RWPE2 (cell line): ENCODE measurements at regions not wholly inside any gene's neighbourhood (a gene's known extent, or its start where the extent isn't known, plus 50 kb on each side); places are given as distances from the start of the nearest gene placed in this dataset.

Experiments used
- ATAC-seq: fragments of 200-7000 bp; cut with Tn5 transposase; 3 replicates; pipeline ENCODE4 v1.9.1; 2021; ENCODE audit warnings: low read depth
- DNase-seq: peaks from one replicate; pipeline ENCODE4 v3.0.0-alpha.2; 2020; ENCODE audit warnings: low spot score
- H3K27ac ChIP-seq: fragments of 450-650 bp; 2 replicates; pipeline ENCODE4 v1.5.1; 2017; ENCODE audit warnings: mild to moderate bottlenecking; ENCODE audit not compliant: poor library complexity, severe bottlenecking
- H3K27me3 ChIP-seq: fragments of 250-450 bp; sonication (Bioruptor Pico); 2 replicates; pipeline ENCODE4 v1.5.1; 2021; ENCODE audit warnings: mild to moderate bottlenecking, moderate library complexity; ENCODE audit not compliant: insufficient read depth, poor library complexity, severe bottlenecking
- H3K36me3 ChIP-seq: fragments of 250-450 bp; sonication (Bioruptor Pico); 2 replicates; pipeline ENCODE4 v1.5.1; 2020; ENCODE audit warnings: low read depth, mild to moderate bottlenecking, moderate library complexity
- H3K4me1 ChIP-seq: fragments of 250-450 bp; sonication (Bioruptor Pico); 2 replicates; pipeline ENCODE4 v1.5.1; 2021; ENCODE audit warnings: mild to moderate bottlenecking, moderate library complexity; ENCODE audit not compliant: insufficient read depth, poor library complexity, severe bottlenecking
- H3K4me3 ChIP-seq: fragments of 250-450 bp; sonication (Bioruptor Pico); 2 replicates; pipeline ENCODE4 v1.5.1; 2021; ENCODE audit warnings: mild to moderate bottlenecking, moderate library complexity; ENCODE audit not compliant: severe bottlenecking
- H3K9me3 ChIP-seq: fragments of 250-450 bp; sonication (Bioruptor Pico); 2 replicates; pipeline ENCODE4 v1.5.1; 2021; ENCODE audit warnings: mild to moderate bottlenecking, moderate library complexity; ENCODE audit not compliant: severe bottlenecking
- TF ChIP-seq, protein P1 (sequence below): fragments of 450-650 bp; IDR thresholded peaks from one replicate; pipeline ENCODE4 v1.5.1; 2017; ENCODE audit warnings: mild to moderate bottlenecking, moderate library complexity; ENCODE audit not compliant: poor library complexity, severe bottlenecking

DNA sequence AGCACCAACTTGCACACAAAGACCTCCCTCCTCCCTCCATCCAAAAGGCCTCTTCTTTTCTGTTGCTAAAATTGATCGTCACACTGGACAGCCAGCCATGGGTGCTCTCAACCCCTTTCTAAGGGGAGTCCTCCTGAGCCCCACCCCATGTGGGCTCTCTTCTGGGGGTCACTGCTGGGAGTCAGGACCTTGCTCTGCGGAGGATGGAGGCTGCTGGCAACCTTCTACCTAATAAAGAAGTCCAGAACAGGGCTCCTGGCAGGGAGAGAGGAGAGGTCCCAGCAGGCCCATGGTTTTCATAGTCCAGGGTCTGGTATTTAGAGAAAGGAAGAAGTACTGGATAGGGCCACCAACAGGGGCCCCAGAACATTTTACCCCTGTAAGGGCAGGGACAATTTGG is 67.6 kb upstream of the OTOS start:
- no peak for ATAC-seq
- H3K4me1 ChIP-seq: peaks cover 5% of the 10 kb centered on the region

DNA sequence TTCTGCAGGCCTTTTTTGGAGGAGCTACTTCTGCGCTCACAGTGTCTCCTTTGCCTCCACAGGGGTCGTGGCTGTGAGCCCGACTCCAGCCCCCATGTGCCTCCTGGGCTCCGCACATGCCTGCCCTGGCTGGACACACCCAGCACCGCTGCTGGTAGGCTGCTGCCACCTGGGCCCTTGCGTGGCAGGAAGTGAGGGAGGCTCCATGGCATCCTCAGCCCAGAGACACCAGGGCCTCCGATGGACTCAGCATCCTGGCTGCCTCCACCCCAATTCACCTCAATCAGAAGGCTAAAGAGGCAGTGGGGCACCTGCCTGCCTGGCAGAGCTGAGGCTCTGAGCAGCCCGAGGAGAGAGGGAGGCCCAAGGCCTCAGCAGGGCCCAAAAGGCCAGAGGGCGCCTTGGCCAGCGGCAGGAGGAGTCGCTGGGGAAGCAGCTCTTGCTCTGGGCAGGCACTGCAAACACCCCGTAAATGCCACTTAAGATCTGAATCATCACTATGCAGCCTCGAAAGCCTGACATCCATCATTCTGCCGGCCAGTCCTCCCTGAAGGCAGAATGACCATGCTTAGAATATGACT is 68.3 kb upstream of the OTOS start:
- Histone ChIP-seq H3K27ac (no peak overlapping the region), H3K4me3 (no peak overlapping the region)
- no peak for ATAC-seq

More for the DNA sequence above, 67.6 kb upstream of the OTOS start:
- Histone ChIP-seq H3K4me3 (no peak overlapping the region), H3K36me3 (no peaks in the 10 kb centered on the region), H3K9me3 (peaks cover 3% of the 10 kb centered on the region), H3K27ac (no peak overlapping the region), H3K27me3 (peaks cover 9% of the 10 kb centered on the region)
- DNase-seq: no peak
- TF ChIP-seq, protein P1, sequence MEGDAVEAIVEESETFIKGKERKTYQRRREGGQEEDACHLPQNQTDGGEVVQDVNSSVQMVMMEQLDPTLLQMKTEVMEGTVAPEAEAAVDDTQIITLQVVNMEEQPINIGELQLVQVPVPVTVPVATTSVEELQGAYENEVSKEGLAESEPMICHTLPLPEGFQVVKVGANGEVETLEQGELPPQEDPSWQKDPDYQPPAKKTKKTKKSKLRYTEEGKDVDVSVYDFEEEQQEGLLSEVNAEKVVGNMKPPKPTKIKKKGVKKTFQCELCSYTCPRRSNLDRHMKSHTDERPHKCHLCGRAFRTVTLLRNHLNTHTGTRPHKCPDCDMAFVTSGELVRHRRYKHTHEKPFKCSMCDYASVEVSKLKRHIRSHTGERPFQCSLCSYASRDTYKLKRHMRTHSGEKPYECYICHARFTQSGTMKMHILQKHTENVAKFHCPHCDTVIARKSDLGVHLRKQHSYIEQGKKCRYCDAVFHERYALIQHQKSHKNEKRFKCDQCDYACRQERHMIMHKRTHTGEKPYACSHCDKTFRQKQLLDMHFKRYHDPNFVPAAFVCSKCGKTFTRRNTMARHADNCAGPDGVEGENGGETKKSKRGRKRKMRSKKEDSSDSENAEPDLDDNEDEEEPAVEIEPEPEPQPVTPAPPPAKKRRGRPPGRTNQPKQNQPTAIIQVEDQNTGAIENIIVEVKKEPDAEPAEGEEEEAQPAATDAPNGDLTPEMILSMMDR: no peak

DNA sequence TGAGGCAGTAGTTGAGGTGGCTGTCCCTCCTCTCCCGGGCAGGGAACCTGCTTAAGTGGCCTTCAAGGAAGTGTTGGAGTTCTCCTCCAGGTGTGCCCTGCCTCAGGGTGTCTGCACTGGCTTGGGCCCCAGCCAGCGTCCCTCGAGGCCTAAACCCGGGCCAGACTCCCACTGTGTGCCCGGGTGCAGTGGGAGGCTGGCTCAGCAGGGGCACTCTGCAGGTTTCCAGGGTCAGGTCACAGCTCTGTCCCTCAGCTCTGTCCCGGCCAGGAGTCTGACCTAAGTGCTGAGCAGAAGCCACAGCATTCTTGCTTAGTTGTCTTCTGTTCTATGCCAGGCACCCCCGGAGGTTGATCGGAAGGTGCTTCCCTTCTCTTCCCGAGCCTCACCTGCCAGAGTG is 69.0 kb upstream of the OTOS start:
- no peaks in the 10 kb centered on the region for H3K36me3 ChIP-seq
- TF ChIP-seq, protein P1: no peak
- DNase-seq (no peak), ATAC-seq (no peak)
- H3K9me3 ChIP-seq: peaks cover 3% of the 10 kb centered on the region
- no peak overlapping the region for H3K4me3 ChIP-seq
- H3K4me1 ChIP-seq: peaks cover 5% of the 10 kb centered on the region
- H3K27ac ChIP-seq: no peak overlapping the region
- H3K27me3 ChIP-seq: no peaks in the 10 kb centered on the region

More for the DNA sequence above, 68.3 kb upstream of the OTOS start:
- H3K9me3 ChIP-seq: peaks cover 3% of the 10 kb centered on the region
- no peaks in the 10 kb centered on the region for H3K36me3 ChIP-seq
- DNase-seq: no peak
- H3K27me3 ChIP-seq: peaks cover 2% of the 10 kb centered on the region
- peaks cover 5% of the 10 kb centered on the region for H3K4me1 ChIP-seq
- TF ChIP-seq, protein P1: no peak

- ATAC-seq (no peak), DNase-seq (no peak)
- Histone ChIP-seq H3K4me3 (no peak overlapping the region), H3K27ac (no peak overlapping the region), H3K9me3 (peaks cover 3% of the 10 kb centered on the region), H3K36me3 (no peaks in the 10 kb centered on the region), H3K27me3 (no peaks in the 10 kb centered on the region), H3K4me1 (no peaks in the 10 kb centered on the region)
- TF ChIP-seq, protein P1: no peak
These were observed 69.9 kb upstream of the OTOS start for GRCh38 chr2:240210198-240210965.

GRCh38 chr2:240211096-240211495 is 70.6 kb upstream of the OTOS start:
- H3K4me3 ChIP-seq: no peak overlapping the region
- TF ChIP-seq, protein P1: no peak
- no peaks in the 10 kb centered on the region for H3K4me1 ChIP-seq
- H3K27me3 ChIP-seq: no peaks in the 10 kb centered on the region
- H3K27ac ChIP-seq: no peak overlapping the region
- ATAC-seq: no peak
- DNase-seq: no peak
- H3K9me3 ChIP-seq: peaks cover 3% of the 10 kb centered on the region
- H3K36me3 ChIP-seq: no peaks in the 10 kb centered on the region
